ENCODE measurements at regions not wholly inside any gene's neighbourhood (a gene's known extent, or its start where the extent isn't known, plus 50 kb on each side); places are given as distances from the start of the nearest gene placed in this dataset.

DNA sequence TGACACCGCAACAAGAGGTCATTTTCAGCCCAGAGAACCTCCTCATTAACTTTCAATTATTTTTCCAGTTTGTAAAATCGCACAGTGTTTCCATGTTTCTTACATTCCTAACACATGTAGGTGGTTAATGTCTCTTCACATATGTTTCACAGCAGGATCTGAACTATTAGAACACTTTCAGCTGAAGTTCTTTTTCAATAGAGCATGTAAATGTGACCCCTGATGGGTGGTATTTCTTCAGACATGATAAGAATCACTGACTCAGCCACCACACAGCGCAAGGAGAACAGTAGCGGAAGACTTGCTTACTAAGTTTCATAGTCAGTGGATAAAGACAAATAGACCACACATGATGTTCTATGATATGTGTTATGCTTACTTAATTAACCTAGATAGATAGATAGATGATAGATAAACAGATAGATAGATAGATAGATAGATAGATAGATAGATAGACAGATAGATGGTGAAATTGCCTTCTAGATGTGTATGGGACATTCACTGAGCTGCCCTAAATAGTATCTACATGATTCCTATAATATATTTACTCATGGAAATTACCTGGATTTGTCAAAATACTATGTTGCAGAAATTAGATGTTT, 1992.1 kb upstream of the NUDT12 start:
- BruUV-seq (replicated peaks), result no TSS peak
- DNase-seq, result no peak
- no peak overlapping the region for H3K56ac ChIP-seq (ENCODE audit: extremely low read depth, insufficient read depth, low read length)
- no peak overlapping the region for H4K8ac ChIP-seq (ENCODE audit: low read depth in 2 of 2, low read length in 2 of 2)
- H2AK5ac ChIP-seq (ENCODE audit: low read depth, low read length), result no peak overlapping the region
- no peak overlapping the region for H3K4ac ChIP-seq (ENCODE audit: low read depth, low read length)
- ChIA-PET CTCF (no interaction called here), POLR2A (ENCODE audit: unreplicated experiment) (no interaction called here)
- H2BK15ac ChIP-seq (ENCODE audit: low read depth, low read length), result no peak overlapping the region
- no peaks in the 10 kb centered on the region for H3K79me1 ChIP-seq (ENCODE audit: low read depth in 1 of 2, low read length in 2 of 2)
- no peak overlapping the region for H3K23ac ChIP-seq (ENCODE audit: low read depth, low read length)
- no peak overlapping the region for H2AFZ ChIP-seq (replicated peaks; ENCODE audit: low read length, poor library complexity)
- intact Hi-C loops (cut with micrococcal nuclease), result no loop called here
- no peak overlapping the region for H3K9ac ChIP-seq (ENCODE audit: low read depth, low read length)
- H3K9me1 ChIP-seq (ENCODE audit: insufficient read depth, low read length), result no peaks in the 10 kb centered on the region
- no peak for TF ChIP-seq MAZ (IDR thresholded peaks at IDR 0.05; ENCODE audit: borderline replicate concordance, low read depth, low read length)
- H3K4me1 ChIP-seq (ENCODE audit: control insufficient read depth, insufficient read depth, low read length), result no peaks in the 10 kb centered on the region
- WGBS, 2 experiments (ENCODE audit: extremely low coverage in 2 of 2, insufficient read length in 1 of 2), result no CpG with 5 or more reads among the region's 4 CpGs
- in situ Hi-C loops (cut with MboI; ENCODE audit: low sequenced_read_pairs), result no loop called here
- no peaks in the 10 kb centered on the region for H4K20me1 ChIP-seq (ENCODE audit: insufficient read depth, low read length)
- ATAC-seq (ENCODE audit: low read depth), result no peak
- no peak overlapping the region for H3K4me3 ChIP-seq (ENCODE audit: insufficient read depth, low read depth, low read length)
- no peak overlapping the region for H2BK20ac ChIP-seq (ENCODE audit: low read depth, low read length)
- no peak overlapping the region for H2BK120ac ChIP-seq (ENCODE audit: low read depth, low read length)
- H3K4me2 ChIP-seq (ENCODE audit: low read depth, low read length), result no peak overlapping the region
- no peak overlapping the region for H3K18ac ChIP-seq (ENCODE audit: low read depth, low read length)
- no peak overlapping the region for H4K91ac ChIP-seq (ENCODE audit: insufficient read depth, low read depth, low read length)
- H4K5ac ChIP-seq (ENCODE audit: low read depth, low read length), result no peak overlapping the region
- H3K27ac ChIP-seq (ENCODE audit: insufficient read depth, low read length), result no peak overlapping the region
- no peaks in the 10 kb centered on the region for H3K27me3 ChIP-seq (ENCODE audit: control insufficient read depth, insufficient read depth, low read length)
- H3K14ac ChIP-seq (replicated peaks; ENCODE audit: low read depth, low read length), result no peak overlapping the region
- dilution Hi-C loops (cut with HindIII; ENCODE audit: low sequenced_read_pairs, unreplicated experiment), result no loop called here
- no peaks in the 10 kb centered on the region; the same call in 1 of the 2 replicates for H3K9me3 ChIP-seq (ENCODE audit: control insufficient read depth, insufficient read depth, low read length)
- H2BK5ac ChIP-seq (ENCODE audit: low read depth, low read length, poor library complexity, severe bottlenecking), result no peak overlapping the region
- no peak overlapping the region for H2AK9ac ChIP-seq (replicated peaks; ENCODE audit: low read depth, low read length, poor library complexity)
- no peaks in the 10 kb centered on the region for H3K36me3 ChIP-seq (ENCODE audit: control insufficient read depth, insufficient read depth, low read length)

All from IMR-90 (cell line).